T-cell (primary cell): ENCODE measurements at regions not wholly inside any gene's neighbourhood (a gene's known extent, or its start where the extent isn't known, plus 50 kb on each side); places are given as distances from the start of the nearest gene placed in this dataset.

Source experiments
- ATAC-seq, 4 experiments: fragments of 200-7000 bp in 3 of 4; fragments of 150-1000 bp in 1 of 4; cut with Tn5 transposase; replicated peaks in 1 of 4; 1 replicate in 3 of 4; 2 replicates in 1 of 4; pipeline ENCODE4 v1.10.0; 2021; ENCODE audit warnings: moderate library complexity in 3 of 4, mild to moderate bottlenecking in 2 of 4, moderate number of reproducible peaks in 1 of 4
- CTCF ChIA-PET, 2 donors: fragments of 300-600 bp; sonication (Branson Sonifier 250); formaldehyde crosslinking; loops; one replicate each; lab custom pipeline; 2022; ENCODE audit warnings: antibody characterized with exemption in 2 of 2; lab: Charles Lee
- POLR2A ChIA-PET, 2 donors: fragments of 300-600 bp; sonication (Branson Sonifier 250); formaldehyde crosslinking; loops; one replicate each; lab custom pipeline; 2022; ENCODE audit warnings: antibody characterized with exemption in 2 of 2; lab: Charles Lee
- DNase-seq, 35 experiments: peaks; one replicate each; pipeline versions ENCODE4 v3.0.0 to v3.0.0-alpha.2; 2013 to 2023
- H3K27ac ChIP-seq: one replicate; pipeline ENCODE4 v1.5.1; 2013; ENCODE audit warnings: low read length
- H3K27me3 ChIP-seq, 2 experiments: replicated peaks in 1 of 2; 1 replicate in 1 of 2; 2 replicates in 1 of 2; pipeline versions ENCODE4 v1.6.1 to v1.7.0; 2013; ENCODE audit warnings: low read length in 1 of 2, mixed read lengths in 1 of 2; ENCODE audit not compliant: control insufficient read depth in 2 of 2, insufficient read depth in 2 of 2; ENCODE audit errors: extremely low read depth in 1 of 2
- H3K36me3 ChIP-seq, 2 donors: 1 replicate in 1 of 2; 2 replicates in 1 of 2; pipeline versions ENCODE4 v1.6.1 to v1.7.0; 2013; ENCODE audit warnings: low read length in 1 of 2; ENCODE audit not compliant: control insufficient read depth in 2 of 2, insufficient read depth in 1 of 2; ENCODE audit errors: extremely low read depth in 1 of 2
- H3K4me1 ChIP-seq, 2 experiments: 1 replicate in 1 of 2; 2 replicates in 1 of 2; pipeline versions ENCODE4 v1.6.1 to v1.7.0; 2013; ENCODE audit warnings: low read length in 2 of 2, mixed read lengths in 1 of 2; ENCODE audit not compliant: insufficient read depth in 2 of 2, control insufficient read depth in 1 of 2; ENCODE audit errors: extremely low read depth in 1 of 2
- H3K4me3 ChIP-seq, 2 donors: 1 replicate in 1 of 2; 2 replicates in 1 of 2; pipeline versions ENCODE4 v1.5.1 to v1.7.0; 2013; ENCODE audit warnings: mild to moderate bottlenecking in 2 of 2, low read length in 1 of 2, moderate library complexity in 1 of 2; ENCODE audit not compliant: control insufficient read depth in 1 of 2; ENCODE audit errors: extremely low read depth in 1 of 2
- H3K9me3 ChIP-seq: 2 replicates; pipeline ENCODE4 v1.7.0; 2013
- H3K27ac Mint-ChIP-seq, 2 donors: one replicate each; pipeline ENCODE4 v1.8.0; 2020 to 2021; ENCODE audit warnings: mild to moderate bottlenecking in 2 of 2, mixed read lengths in 2 of 2
- H3K27me3 Mint-ChIP-seq, 2 donors: one replicate each; pipeline ENCODE4 v1.8.0; 2021 to 2022; ENCODE audit warnings: mixed read lengths in 2 of 2
- H3K36me3 Mint-ChIP-seq: one replicate; pipeline ENCODE4 v1.8.0; 2021; ENCODE audit warnings: mixed read lengths
- H3K4me1 Mint-ChIP-seq, 3 donors: one replicate each; pipeline ENCODE4 v1.8.0; 2020 to 2022; ENCODE audit warnings: mixed read lengths in 3 of 3, mild to moderate bottlenecking in 1 of 3
- H3K4me3 Mint-ChIP-seq, 3 donors: one replicate each; pipeline ENCODE4 v1.8.0; 2020 to 2022; ENCODE audit warnings: mild to moderate bottlenecking in 3 of 3, mixed read lengths in 3 of 3, moderate library complexity in 3 of 3
- H3K9me3 Mint-ChIP-seq, 3 donors: one replicate each; pipeline ENCODE4 v1.8.0; 2020 to 2022; ENCODE audit warnings: mixed read lengths in 3 of 3
- WGBS: methylation state at CpG from one replicate; pipeline ENCODE4 v1.1.5; 2013; ENCODE audit warnings: missing lambda C conversion rate; ENCODE audit not compliant: insufficient coverage; 5-methylcytosine and 5-hydroxymethylcytosine counted together

GRCh38 chr6:14807971-14808370 lies 437.9 kb upstream of the JARID2 start:
- DNase-seq (no peak), ATAC-seq (no peak)
- Mint-ChIP-seq H3K9me3 (peaks cover 0 to 4% (median 0%) of the 10 kb centered on the region in 3 donors), H3K4me3 (no peak overlapping the region), H3K4me1 (no peaks in the 10 kb centered on the region), H3K27me3 (peaks cover 0 to 2% of the 10 kb centered on the region in 2 donors), H3K36me3 (no peaks in the 10 kb centered on the region), H3K27ac (no peak overlapping the region)
- CTCF ChIA-PET: interaction anchor here in 1 of 2 donors (0.8 kb wide), 1 partner anchor 9 kb away, joined by 3 read pairs; no protein-coding TSS in a partner anchor
- POLR2A ChIA-PET: no interaction called here
- 89% methylated on average over 5 of the region's 7 CpGs for WGBS
- Histone ChIP-seq H3K9me3 (no peaks in the 10 kb centered on the region), H3K4me3 (no peak overlapping the region), H3K27me3 (peaks cover 0 to 6% of the 10 kb centered on the region in 2 experiments), H3K36me3 (no peaks in the 10 kb centered on the region), H3K27ac (no peak overlapping the region), H3K4me1 (no peaks in the 10 kb centered on the region)

GRCh38 chr6:14810021-14810420 lies 435.8 kb upstream of the JARID2 start:
- H3K27me3 Mint-ChIP-seq: no peaks in the 10 kb centered on the region
- ATAC-seq: no peak

GRCh38 chr6:14811775-14812428 lies 434.0 kb upstream of the JARID2 start:
- CTCF ChIA-PET: no interaction called here
- no peaks in the 10 kb centered on the region for H3K27me3 ChIP-seq
- H3K9me3 ChIP-seq: no peaks in the 10 kb centered on the region
- DNase-seq (no peak), ATAC-seq (no peak)
- Mint-ChIP-seq H3K4me3 (no peak overlapping the region), H3K27ac (no peak overlapping the region), H3K9me3 (peaks cover 0 to 4% (median 0%) of the 10 kb centered on the region in 3 donors), H3K36me3 (no peaks in the 10 kb centered on the region), H3K27me3 (no peaks in the 10 kb centered on the region), H3K4me1 (no peaks in the 10 kb centered on the region)
- 90% methylated on average over 4 of the region's 7 CpGs for WGBS
- H3K27ac ChIP-seq: no peak overlapping the region
- H3K4me3 ChIP-seq: no peak overlapping the region
- no peaks in the 10 kb centered on the region for H3K36me3 ChIP-seq
- H3K4me1 ChIP-seq: no peaks in the 10 kb centered on the region
- POLR2A ChIA-PET: no interaction called here

More at GRCh38 chr6:14810021-14810420, 435.8 kb upstream of the JARID2 start:
- Histone ChIP-seq H3K9me3 (no peaks in the 10 kb centered on the region), H3K4me1 (no peaks in the 10 kb centered on the region), H3K27me3 (no peaks in the 10 kb centered on the region), H3K27ac (no peak overlapping the region), H3K36me3 (no peaks in the 10 kb centered on the region), H3K4me3 (no peak overlapping the region)
- H3K9me3 Mint-ChIP-seq: peaks cover 0 to 4% (median 0%) of the 10 kb centered on the region in 3 donors
- H3K27ac Mint-ChIP-seq: no peak overlapping the region
- no peak for DNase-seq
- no peaks in the 10 kb centered on the region for H3K36me3 Mint-ChIP-seq
- WGBS: 96% methylated on average over 3 of the region's 6 CpGs
- H3K4me1 Mint-ChIP-seq: no peaks in the 10 kb centered on the region
- CTCF ChIA-PET: no interaction called here
- POLR2A ChIA-PET: no interaction called here
- H3K4me3 Mint-ChIP-seq: no peak overlapping the region

- DNase-seq (no peak), ATAC-seq (no peak)
- Histone ChIP-seq H3K4me3 (no peak overlapping the region), H3K9me3 (no peaks in the 10 kb centered on the region), H3K27ac (no peak overlapping the region), H3K36me3 (no peaks in the 10 kb centered on the region), H3K4me1 (no peaks in the 10 kb centered on the region), H3K27me3 (no peaks in the 10 kb centered on the region)
- no CpG with 5 or more reads among the region's 2 CpGs for WGBS
- no peaks in the 10 kb centered on the region for H3K4me1 Mint-ChIP-seq
- no peaks in the 10 kb centered on the region for H3K36me3 Mint-ChIP-seq
- no peaks in the 10 kb centered on the region for H3K27me3 Mint-ChIP-seq
- H3K27ac Mint-ChIP-seq: no peak overlapping the region
- no peaks in the 10 kb centered on the region for H3K9me3 Mint-ChIP-seq
- H3K4me3 Mint-ChIP-seq: no peak overlapping the region
- ChIA-PET CTCF (no interaction called here), POLR2A (no interaction called here)
These were observed 431.9 kb upstream of the JARID2 start for GRCh38 chr6:14814016-14814415.

GRCh38 chr6:14816116-14816859 lies 429.6 kb upstream of the JARID2 start:
- no peak for ATAC-seq
- no peaks in the 10 kb centered on the region for H3K27me3 Mint-ChIP-seq
- WGBS: 91% methylated on average over 3 of the region's 12 CpGs
- POLR2A ChIA-PET: no interaction called here
- H3K4me1 Mint-ChIP-seq: no peaks in the 10 kb centered on the region
- no peaks in the 10 kb centered on the region for H3K36me3 ChIP-seq
- H3K4me1 ChIP-seq: no peaks in the 10 kb centered on the region
- H3K9me3 Mint-ChIP-seq: no peaks in the 10 kb centered on the region
- H3K27ac Mint-ChIP-seq: no peak overlapping the region
- H3K9me3 ChIP-seq: no peaks in the 10 kb centered on the region
- CTCF ChIA-PET: no interaction called here
- H3K4me3 Mint-ChIP-seq: no peak overlapping the region
- no peak overlapping the region for H3K27ac ChIP-seq
- no peaks in the 10 kb centered on the region for H3K36me3 Mint-ChIP-seq
- DNase-seq: no peak
- no peak overlapping the region for H3K4me3 ChIP-seq
- no peaks in the 10 kb centered on the region for H3K27me3 ChIP-seq

GRCh38 chr6:14817074-14817473 lies 428.8 kb upstream of the JARID2 start:
- Mint-ChIP-seq H3K36me3 (no peaks in the 10 kb centered on the region), H3K9me3 (no peaks in the 10 kb centered on the region)
- CTCF ChIA-PET: interaction anchor here in 1 of 2 donors (0.5 kb wide), 1 partner anchor 120 kb away, joined by 3 read pairs; no protein-coding TSS in a partner anchor

More at GRCh38 chr6:14817074-14817473, 428.8 kb upstream of the JARID2 start:
- POLR2A ChIA-PET: no interaction called here
- DNase-seq (no peak), ATAC-seq (no peak)
- Histone ChIP-seq H3K4me1 (no peaks in the 10 kb centered on the region), H3K27ac (no peak overlapping the region), H3K36me3 (no peaks in the 10 kb centered on the region), H3K9me3 (no peaks in the 10 kb centered on the region), H3K27me3 (no peaks in the 10 kb centered on the region), H3K4me3 (no peak overlapping the region)
- no peaks in the 10 kb centered on the region for H3K27me3 Mint-ChIP-seq
- no peak overlapping the region for H3K4me3 Mint-ChIP-seq
- no peak overlapping the region for H3K27ac Mint-ChIP-seq
- H3K4me1 Mint-ChIP-seq: no peaks in the 10 kb centered on the region
- 100% methylated on average over 1 of the region's 5 CpGs for WGBS
